IMR-90 (cell line): ENCODE measurements at regions not wholly inside any gene's neighbourhood (a gene's known extent, or its start where the extent isn't known, plus 50 kb on each side); places are given as distances from the start of the nearest gene placed in this dataset.

Experiments
- ATAC-seq: fragments of 200-7000 bp; cut with Tn5 transposase; 2 replicates; pipeline ENCODE4 v1.9.1; 2020; ENCODE audit warnings: low read depth, mild to moderate bottlenecking, moderate library complexity
- BruUV-seq: library from RNA; stranded (reverse); fragments of 400-500 nt; replicated peaks from 2 replicates; lab custom pipeline; 2021; lab: Mats Ljungman, UMichigan
- CTCF ChIA-PET: fragments of 300-600 bp; formaldehyde crosslinking; extraction: SDS; loops from one replicate; lab custom pipeline; 2021; ENCODE audit warnings: antibody characterized with exemption; lab: Yijun Ruan, JAX
- POLR2A ChIA-PET: fragments of 300-600 bp; sonication (Branson Sonifier 250); formaldehyde crosslinking; loops from one replicate; lab custom pipeline; 2022; ENCODE audit warnings: antibody characterized with exemption; ENCODE audit not compliant: unreplicated experiment; lab: Charles Lee
- DNase-seq: peaks from one replicate; pipeline ENCODE4 v3.0.0; 2013
- H2AFZ ChIP-seq: replicated peaks from 2 replicates; pipeline ENCODE3; 2013; ENCODE audit warnings: low read length, mild to moderate bottlenecking; ENCODE audit not compliant: poor library complexity
- H2AK5ac ChIP-seq: 2 replicates; pipeline ENCODE4 v1.6.1; 2013; ENCODE audit warnings: low read depth, low read length, inconsistent platforms
- H2AK9ac ChIP-seq: replicated peaks from 2 replicates; pipeline ENCODE3; 2013; ENCODE audit warnings: mild to moderate bottlenecking, low read depth, low read length, moderate library complexity; ENCODE audit not compliant: poor library complexity
- H2BK120ac ChIP-seq: 2 replicates; pipeline ENCODE4 v1.6.1; 2013; ENCODE audit warnings: low read depth, low read length, inconsistent platforms
- H2BK15ac ChIP-seq: 3 replicates; pipeline ENCODE4 v1.6.1; 2013; ENCODE audit warnings: low read depth, low read length, inconsistent platforms
- H2BK20ac ChIP-seq: 2 replicates; pipeline ENCODE4 v1.6.1; 2013; ENCODE audit warnings: low read depth, mild to moderate bottlenecking, inconsistent platforms, low read length, moderate library complexity
- H2BK5ac ChIP-seq: 2 replicates; pipeline ENCODE4 v1.6.1; 2013; ENCODE audit warnings: mild to moderate bottlenecking, low read depth, low read length, inconsistent platforms; ENCODE audit not compliant: poor library complexity, severe bottlenecking
- H3K14ac ChIP-seq: replicated peaks from 2 replicates; pipeline ENCODE4 v1.6.1; 2013; ENCODE audit warnings: low read depth, low read length, inconsistent platforms
- H3K18ac ChIP-seq: 2 replicates; pipeline ENCODE4 v1.6.1; 2013; ENCODE audit warnings: low read depth, low read length, control low read depth
- H3K23ac ChIP-seq: 2 replicates; pipeline ENCODE4 v1.6.1; 2013; ENCODE audit warnings: low read depth, low read length, inconsistent platforms
- H3K27ac ChIP-seq: 2 replicates; pipeline ENCODE4 v1.5.1; 2013; ENCODE audit warnings: mild to moderate bottlenecking, control low read depth, low read length; ENCODE audit not compliant: insufficient read depth
- H3K27me3 ChIP-seq: 2 replicates; pipeline ENCODE4 v1.6.1; 2013; ENCODE audit warnings: low read length; ENCODE audit not compliant: control insufficient read depth, insufficient read depth
- H3K36me3 ChIP-seq: 2 replicates; pipeline ENCODE4 v1.6.1; 2013; ENCODE audit warnings: low read length, mixed read lengths; ENCODE audit not compliant: control insufficient read depth, insufficient read depth
- H3K4ac ChIP-seq: 2 replicates; pipeline ENCODE4 v1.6.1; 2013; ENCODE audit warnings: low read depth, low read length, inconsistent platforms
- H3K4me1 ChIP-seq: 2 replicates; pipeline ENCODE4 v1.6.1; 2013; ENCODE audit warnings: low read length, mixed read lengths; ENCODE audit not compliant: control insufficient read depth, insufficient read depth
- H3K4me2 ChIP-seq: 2 replicates; pipeline ENCODE4 v1.6.1; 2013; ENCODE audit warnings: low read depth, mild to moderate bottlenecking, control low read depth, low read length, moderate library complexity
- H3K4me3 ChIP-seq: 2 replicates; pipeline ENCODE4 v1.5.1; 2013; ENCODE audit warnings: low read depth, mild to moderate bottlenecking, control low read depth, low read length, moderate library complexity; ENCODE audit not compliant: insufficient read depth
- H3K56ac ChIP-seq: 2 replicates; pipeline ENCODE4 v1.6.1; 2013; ENCODE audit warnings: low read length, inconsistent platforms; ENCODE audit not compliant: insufficient read depth; ENCODE audit errors: extremely low read depth
- H3K79me1 ChIP-seq, 2 experiments: 2 replicates each; pipeline ENCODE4 v1.6.1; 2013; ENCODE audit warnings: low read length in 2 of 2, inconsistent platforms in 1 of 2, low read depth in 1 of 2
- H3K9ac ChIP-seq: 2 replicates; pipeline ENCODE4 v1.6.1; 2013; ENCODE audit warnings: low read depth, low read length, control low read depth
- H3K9me1 ChIP-seq: 2 replicates; pipeline ENCODE4 v1.6.1; 2013; ENCODE audit warnings: low read length, inconsistent platforms; ENCODE audit not compliant: insufficient read depth
- H3K9me3 ChIP-seq: 2 replicates; pipeline ENCODE4 v1.6.1; 2013; ENCODE audit warnings: low read length; ENCODE audit not compliant: control insufficient read depth, insufficient read depth
- H4K20me1 ChIP-seq: 2 replicates; pipeline ENCODE4 v1.6.1; 2013; ENCODE audit warnings: low read length, inconsistent platforms; ENCODE audit not compliant: insufficient read depth
- H4K5ac ChIP-seq: 2 replicates; pipeline ENCODE4 v1.6.1; 2013; ENCODE audit warnings: mild to moderate bottlenecking, low read depth, low read length, control low read depth
- H4K8ac ChIP-seq, 2 experiments: 2 replicates each; pipeline ENCODE4 v1.6.1; 2013; ENCODE audit warnings: low read depth in 2 of 2, low read length in 2 of 2, control low read depth in 1 of 2, inconsistent platforms in 1 of 2
- H4K91ac ChIP-seq: 2 replicates; pipeline ENCODE4 v1.6.1; 2013; ENCODE audit warnings: low read depth, low read length, inconsistent platforms; ENCODE audit not compliant: insufficient read depth
- BHLHE40 ChIP-seq: fragments of 150-350 bp; IDR thresholded peaks from 2 replicates; pipeline ENCODE4 v1.6.1; 2016; ENCODE audit warnings: mild to moderate bottlenecking, low read depth, low read length
- CEBPB ChIP-seq: IDR thresholded peaks from 2 replicates; pipeline ENCODE4 v1.6.1; 2012; ENCODE audit warnings: low read depth, low read length, improper control_type of control experiment
- CHD1 ChIP-seq: IDR thresholded peaks from 2 replicates; pipeline ENCODE4 v1.6.1; 2012; ENCODE audit warnings: low read depth, low read length, improper control_type of control experiment
- FOS ChIP-seq: fragments of 150-350 bp; IDR thresholded peaks from 2 replicates; pipeline ENCODE4 v1.6.1; 2016; ENCODE audit warnings: low read depth, low read length
- MAFK ChIP-seq: IDR thresholded peaks from 2 replicates; pipeline ENCODE4 v1.6.1; 2012; ENCODE audit warnings: low read depth, low read length, improper control_type of control experiment
- MAZ ChIP-seq: IDR thresholded peaks from 2 replicates; pipeline ENCODE4 v1.6.1; 2012; ENCODE audit warnings: low read depth, mild to moderate bottlenecking, low read length, improper control_type of control experiment, moderate library complexity, borderline replicate concordance
- MXI1 ChIP-seq: IDR thresholded peaks from 2 replicates; pipeline ENCODE4 v1.6.1; 2012; ENCODE audit warnings: low read depth, mild to moderate bottlenecking, low read length, moderate library complexity, borderline replicate concordance
- NFE2L2 ChIP-seq: fragments of 150-350 bp; IDR thresholded peaks from 2 replicates; pipeline ENCODE4 v1.6.1; 2016; ENCODE audit warnings: low read depth, mild to moderate bottlenecking, low read length
- POLR2A ChIP-seq: IDR thresholded peaks from 2 replicates; pipeline ENCODE4 v1.6.1; 2012; ENCODE audit warnings: mild to moderate bottlenecking, low read depth, low read length
- RAD21 ChIP-seq: IDR thresholded peaks from 2 replicates; pipeline ENCODE4 v1.6.1; 2012; ENCODE audit warnings: low read length, improper control_type of control experiment
- RCOR1 ChIP-seq: IDR thresholded peaks from 2 replicates; pipeline ENCODE4 v1.6.1; 2012; ENCODE audit warnings: mild to moderate bottlenecking, low read length, improper control_type of control experiment; ENCODE audit not compliant: insufficient replicate concordance
- RFX5 ChIP-seq: IDR thresholded peaks from 2 replicates; pipeline ENCODE4 v1.8.0; 2012; ENCODE audit warnings: low read depth, mild to moderate bottlenecking, low read length, moderate library complexity
- SMC3 ChIP-seq: fragments of 150-350 bp; IDR thresholded peaks from 2 replicates; pipeline ENCODE4 v1.6.1; 2016; ENCODE audit warnings: low read depth, mild to moderate bottlenecking, antibody characterized with exemption, low read length, moderate library complexity
- WGBS, 2 experiments: methylation state at CpG; one replicate each; pipeline versions ENCODE4 v1.1.5 to v1.1.7; 2013; ENCODE audit warnings: missing lambda C conversion rate in 2 of 2; ENCODE audit not compliant: insufficient read length in 1 of 2; ENCODE audit errors: extremely low coverage in 2 of 2; 5-methylcytosine and 5-hydroxymethylcytosine counted together
- dilution Hi-C: fragments of 300-500 bp; cut with HindIII; formaldehyde crosslinking; loops from one replicate; pipeline ENCODE4 v1.14.3; 2018; ENCODE audit warnings: low sequenced_read_pairs; ENCODE audit not compliant: unreplicated experiment
- in situ Hi-C: fragments of 300-500 bp; cut with MboI; formaldehyde crosslinking; loops from 3 replicates; pipeline ENCODE4 v1.14.3; 2019; ENCODE audit warnings: low sequenced_read_pairs, inconsistent platforms, mixed read lengths
- intact Hi-C: fragments of 100-400 bp; cut with micrococcal nuclease; formaldehyde crosslinking; loops from 2 replicates; pipeline ENCODE4 v1.10.0; 2022
- TF ChIP-seq, protein P1 (sequence below): fragments of 150-350 bp; IDR thresholded peaks from 2 replicates; pipeline ENCODE4 v1.6.1; 2017; ENCODE audit warnings: mild to moderate bottlenecking, antibody characterized with exemption, low read length, low read depth
- TF ChIP-seq, protein P2 (sequence below): fragments of 150-350 bp; IDR thresholded peaks from 2 replicates; pipeline ENCODE4 v1.6.1; 2016; ENCODE audit warnings: low read depth, mild to moderate bottlenecking, low read length, moderate library complexity, borderline replicate concordance
- TF ChIP-seq, protein P3 (sequence below): conservative IDR thresholded peaks from 2 replicates; pipeline ENCODE4 v1.5.1; 2012; ENCODE audit warnings: mild to moderate bottlenecking, low read depth, low read length, improper control_type of control experiment

DNA sequence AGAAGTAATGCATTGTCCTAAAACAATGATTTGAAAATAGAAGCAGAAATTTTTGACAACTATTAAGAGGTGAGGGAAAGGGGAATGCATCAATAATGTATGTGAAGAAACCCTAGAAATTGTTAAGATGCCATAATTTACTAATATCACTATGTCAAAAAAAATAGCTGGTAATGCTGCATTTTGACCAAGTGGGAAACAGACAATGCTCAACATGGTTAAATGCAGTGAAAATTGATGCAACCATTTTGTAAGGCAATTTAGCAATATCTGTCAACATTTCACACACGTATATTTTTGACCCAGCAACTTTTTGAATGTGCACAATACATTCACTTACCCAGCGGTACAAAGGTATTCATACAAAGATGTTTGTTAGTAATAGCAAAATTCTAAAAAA lies 381.6 kb downstream of the CDH11 start:
- Histone ChIP-seq H2BK5ac (no peak overlapping the region), H4K20me1 (no peaks in the 10 kb centered on the region), H3K4me2 (no peak overlapping the region), H3K79me1 (no peaks in the 10 kb centered on the region), H3K56ac (no peak overlapping the region), H3K4ac (no peak overlapping the region), H2AK9ac (no peak overlapping the region), H3K27ac (no peak overlapping the region), H4K8ac (no peak overlapping the region), H3K27me3 (no peaks in the 10 kb centered on the region; the same call in 1 of the 2 replicates), H3K4me1 (peaks cover 3% of the 10 kb centered on the region), H2AK5ac (no peak overlapping the region), H3K23ac (no peak overlapping the region), H3K9me1 (no peaks in the 10 kb centered on the region), H2AFZ (no peak overlapping the region), H3K14ac (no peak overlapping the region), H3K4me3 (no peak overlapping the region), H3K18ac (no peak overlapping the region), H4K5ac (no peak overlapping the region), H3K9ac (no peak overlapping the region), H3K9me3 (no peaks in the 10 kb centered on the region), H4K91ac (no peak overlapping the region), H3K36me3 (no peaks in the 10 kb centered on the region), H2BK120ac (no peak overlapping the region), H2BK15ac (no peak overlapping the region), H2BK20ac (no peak overlapping the region)
- no TSS peak for BruUV-seq
- DNase-seq (no peak), ATAC-seq (no peak)
- ChIA-PET CTCF (no interaction called here), POLR2A (no interaction called here)
- in situ Hi-C loops = no loop called here
- WGBS, 2 experiments = no CpG with 5 or more reads among the region's 2 CpGs
- intact Hi-C loops = no loop called here
- dilution Hi-C loops = no loop called here
- no peak for TF ChIP-seq BHLHE40
- no peak for TF ChIP-seq CEBPB
- no peak for TF ChIP-seq MAFK
- no peak for TF ChIP-seq SMC3
- no peak for TF ChIP-seq NFE2L2
- no peak for TF ChIP-seq MAZ
- TF ChIP-seq, protein P1, sequence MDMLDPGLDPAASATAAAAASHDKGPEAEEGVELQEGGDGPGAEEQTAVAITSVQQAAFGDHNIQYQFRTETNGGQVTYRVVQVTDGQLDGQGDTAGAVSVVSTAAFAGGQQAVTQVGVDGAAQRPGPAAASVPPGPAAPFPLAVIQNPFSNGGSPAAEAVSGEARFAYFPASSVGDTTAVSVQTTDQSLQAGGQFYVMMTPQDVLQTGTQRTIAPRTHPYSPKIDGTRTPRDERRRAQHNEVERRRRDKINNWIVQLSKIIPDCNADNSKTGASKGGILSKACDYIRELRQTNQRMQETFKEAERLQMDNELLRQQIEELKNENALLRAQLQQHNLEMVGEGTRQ = no peak
- TF ChIP-seq, protein P2, sequence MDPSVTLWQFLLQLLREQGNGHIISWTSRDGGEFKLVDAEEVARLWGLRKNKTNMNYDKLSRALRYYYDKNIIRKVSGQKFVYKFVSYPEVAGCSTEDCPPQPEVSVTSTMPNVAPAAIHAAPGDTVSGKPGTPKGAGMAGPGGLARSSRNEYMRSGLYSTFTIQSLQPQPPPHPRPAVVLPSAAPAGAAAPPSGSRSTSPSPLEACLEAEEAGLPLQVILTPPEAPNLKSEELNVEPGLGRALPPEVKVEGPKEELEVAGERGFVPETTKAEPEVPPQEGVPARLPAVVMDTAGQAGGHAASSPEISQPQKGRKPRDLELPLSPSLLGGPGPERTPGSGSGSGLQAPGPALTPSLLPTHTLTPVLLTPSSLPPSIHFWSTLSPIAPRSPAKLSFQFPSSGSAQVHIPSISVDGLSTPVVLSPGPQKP = no peak
- no peak for TF ChIP-seq FOS
- TF ChIP-seq, protein P3, sequence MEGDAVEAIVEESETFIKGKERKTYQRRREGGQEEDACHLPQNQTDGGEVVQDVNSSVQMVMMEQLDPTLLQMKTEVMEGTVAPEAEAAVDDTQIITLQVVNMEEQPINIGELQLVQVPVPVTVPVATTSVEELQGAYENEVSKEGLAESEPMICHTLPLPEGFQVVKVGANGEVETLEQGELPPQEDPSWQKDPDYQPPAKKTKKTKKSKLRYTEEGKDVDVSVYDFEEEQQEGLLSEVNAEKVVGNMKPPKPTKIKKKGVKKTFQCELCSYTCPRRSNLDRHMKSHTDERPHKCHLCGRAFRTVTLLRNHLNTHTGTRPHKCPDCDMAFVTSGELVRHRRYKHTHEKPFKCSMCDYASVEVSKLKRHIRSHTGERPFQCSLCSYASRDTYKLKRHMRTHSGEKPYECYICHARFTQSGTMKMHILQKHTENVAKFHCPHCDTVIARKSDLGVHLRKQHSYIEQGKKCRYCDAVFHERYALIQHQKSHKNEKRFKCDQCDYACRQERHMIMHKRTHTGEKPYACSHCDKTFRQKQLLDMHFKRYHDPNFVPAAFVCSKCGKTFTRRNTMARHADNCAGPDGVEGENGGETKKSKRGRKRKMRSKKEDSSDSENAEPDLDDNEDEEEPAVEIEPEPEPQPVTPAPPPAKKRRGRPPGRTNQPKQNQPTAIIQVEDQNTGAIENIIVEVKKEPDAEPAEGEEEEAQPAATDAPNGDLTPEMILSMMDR = no peak
- no peak for TF ChIP-seq RFX5
- TF ChIP-seq CHD1 = no peak
- no peak for TF ChIP-seq RAD21
- no peak for TF ChIP-seq RCOR1
- TF ChIP-seq POLR2A = no peak
- TF ChIP-seq MXI1 = no peak
